Prostate gland (tissue), 2 donors: ENCODE measurements at regions not wholly inside any gene's neighbourhood (a gene's known extent, or its start where the extent isn't known, plus 50 kb on each side); places are given as distances from the start of the nearest gene placed in this dataset.

Experiments used
- POLR2A ChIP-seq: fragments of 450-650 bp; IDR thresholded peaks from one replicate; pipeline ENCODE4 v1.6.1; 2016; ENCODE audit warnings: antibody characterized with exemption, mild to moderate bottlenecking
- POLR2AphosphoS5 ChIP-seq: sonication (generic); formaldehyde crosslinking; IDR thresholded peaks from one replicate; pipeline ENCODE4 v1.6.1; 2017; ENCODE audit warnings: antibody characterized with exemption
- TF ChIP-seq, protein P1 (sequence below), 4 experiments: fragments of 200-600 bp in 2 of 4; fragments of 450-650 bp in 2 of 4; sonication (generic) in 2 of 4; IDR thresholded peaks; 1 replicate in 3 of 4; 2 replicates in 1 of 4; pipeline ENCODE4 v1.5.1; 2016 to 2019; ENCODE audit warnings: antibody characterized with exemption in 4 of 4, mild to moderate bottlenecking in 2 of 4, moderate library complexity in 2 of 4

GRCh38 chr3:102571006-102571405 is 136.2 kb downstream of the ZPLD1 start:
- TF ChIP-seq, protein P1, sequence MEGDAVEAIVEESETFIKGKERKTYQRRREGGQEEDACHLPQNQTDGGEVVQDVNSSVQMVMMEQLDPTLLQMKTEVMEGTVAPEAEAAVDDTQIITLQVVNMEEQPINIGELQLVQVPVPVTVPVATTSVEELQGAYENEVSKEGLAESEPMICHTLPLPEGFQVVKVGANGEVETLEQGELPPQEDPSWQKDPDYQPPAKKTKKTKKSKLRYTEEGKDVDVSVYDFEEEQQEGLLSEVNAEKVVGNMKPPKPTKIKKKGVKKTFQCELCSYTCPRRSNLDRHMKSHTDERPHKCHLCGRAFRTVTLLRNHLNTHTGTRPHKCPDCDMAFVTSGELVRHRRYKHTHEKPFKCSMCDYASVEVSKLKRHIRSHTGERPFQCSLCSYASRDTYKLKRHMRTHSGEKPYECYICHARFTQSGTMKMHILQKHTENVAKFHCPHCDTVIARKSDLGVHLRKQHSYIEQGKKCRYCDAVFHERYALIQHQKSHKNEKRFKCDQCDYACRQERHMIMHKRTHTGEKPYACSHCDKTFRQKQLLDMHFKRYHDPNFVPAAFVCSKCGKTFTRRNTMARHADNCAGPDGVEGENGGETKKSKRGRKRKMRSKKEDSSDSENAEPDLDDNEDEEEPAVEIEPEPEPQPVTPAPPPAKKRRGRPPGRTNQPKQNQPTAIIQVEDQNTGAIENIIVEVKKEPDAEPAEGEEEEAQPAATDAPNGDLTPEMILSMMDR (IDR thresholded peaks at IDR 0.05), result no peak
- no peak for TF ChIP-seq POLR2AphosphoS5
- TF ChIP-seq POLR2A, result no peak
